ENCODE measurements at regions not wholly inside any gene's neighbourhood (a gene's known extent, or its start where the extent isn't known, plus 50 kb on each side); places are given as distances from the start of the nearest gene placed in this dataset.
"Not testable (repeated sequence)": the region's sequence is repeated elsewhere in the genome, so short reads cannot be mapped to it uniquely, and the experiment has no call there.

DNA sequence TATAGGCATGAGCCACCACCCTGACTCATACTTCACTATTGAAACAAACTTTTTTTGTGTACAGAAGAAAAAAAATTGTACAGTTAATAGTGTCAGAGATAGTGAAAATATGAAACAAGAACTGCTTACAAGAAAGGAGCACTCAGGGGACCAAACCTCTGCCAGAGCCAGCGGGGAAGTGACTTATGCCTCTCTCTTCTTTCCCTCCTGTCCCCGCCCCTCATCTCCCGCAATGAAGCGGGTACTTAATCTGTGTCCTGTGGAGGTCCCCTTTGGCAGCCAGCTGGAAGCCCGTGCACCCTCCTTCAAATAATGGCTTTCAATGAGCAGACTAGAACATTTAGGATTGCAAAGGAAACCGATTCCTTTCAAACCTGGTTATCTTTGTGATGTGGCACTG is 51.5 kb downstream of the PPIAL4A start:
- H3K9me3 Mint-ChIP-seq; H3K27me3 ChIP-seq (ENCODE audit: control insufficient read depth in 2 of 2, insufficient read depth in 2 of 2, low read length in 2 of 2); H3K36me3 Mint-ChIP-seq; H3K4me3 ChIP-seq (ENCODE audit: low read length); CTCF ChIA-PET; ATAC-seq; intact Hi-C loops (cut with micrococcal nuclease); H3K36me3 ChIP-seq (ENCODE audit: control insufficient read depth in 2 of 3, insufficient read depth in 3 of 3, low read length in 3 of 3); H3K9me3 ChIP-seq (ENCODE audit: control insufficient read depth in 2 of 3, low read length in 3 of 3); H3K27me3 Mint-ChIP-seq; POLR2A ChIA-PET; H3K4me1 ChIP-seq (ENCODE audit: control insufficient read depth in 2 of 2, insufficient read depth in 2 of 2, low read length in 2 of 2): not testable (repeated sequence)
- peak overlapping the region; percentile 95 for H3K27ac ChIP-seq (ENCODE audit: low read depth, low read length)
- peaks cover 5 to 38% (median 17%) of the 10 kb centered on the region in 7 donors for H3K4me1 Mint-ChIP-seq
- DNase-seq, result peak in 1 of 9 donors; percentile 29
- H3K27ac Mint-ChIP-seq, result peak overlapping the region; percentile 92 to 100 (median 100)
- H3K4me3 Mint-ChIP-seq, result peak overlapping the region; percentile 71 to 98 (median 92)

DNA sequence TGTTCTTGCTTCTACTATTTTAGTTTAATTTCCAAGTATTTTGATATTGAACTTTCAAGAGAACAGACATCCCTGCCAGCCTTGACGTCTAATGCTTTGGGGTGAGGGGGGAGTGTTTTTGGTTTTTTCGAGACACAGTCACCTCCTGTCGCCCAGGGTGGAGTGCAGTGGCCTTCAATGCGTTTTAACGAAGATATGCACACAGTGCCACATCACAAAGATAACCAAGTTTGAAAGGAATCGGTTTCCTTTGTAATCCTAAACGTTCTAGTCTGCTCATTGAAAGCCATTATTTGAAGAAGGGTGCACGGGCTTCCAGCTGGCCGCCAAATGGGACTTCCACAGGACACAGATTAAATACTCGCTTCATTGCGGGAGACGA is 52.3 kb downstream of the PPIAL4A start:
- peak overlapping the region; percentile 95 to 100 (median 100) for H3K27ac Mint-ChIP-seq
- H3K27ac ChIP-seq (ENCODE audit: low read depth, low read length), result peak overlapping the region; percentile 95
- intact Hi-C loops (cut with micrococcal nuclease), result not testable (repeated sequence)

DNA sequence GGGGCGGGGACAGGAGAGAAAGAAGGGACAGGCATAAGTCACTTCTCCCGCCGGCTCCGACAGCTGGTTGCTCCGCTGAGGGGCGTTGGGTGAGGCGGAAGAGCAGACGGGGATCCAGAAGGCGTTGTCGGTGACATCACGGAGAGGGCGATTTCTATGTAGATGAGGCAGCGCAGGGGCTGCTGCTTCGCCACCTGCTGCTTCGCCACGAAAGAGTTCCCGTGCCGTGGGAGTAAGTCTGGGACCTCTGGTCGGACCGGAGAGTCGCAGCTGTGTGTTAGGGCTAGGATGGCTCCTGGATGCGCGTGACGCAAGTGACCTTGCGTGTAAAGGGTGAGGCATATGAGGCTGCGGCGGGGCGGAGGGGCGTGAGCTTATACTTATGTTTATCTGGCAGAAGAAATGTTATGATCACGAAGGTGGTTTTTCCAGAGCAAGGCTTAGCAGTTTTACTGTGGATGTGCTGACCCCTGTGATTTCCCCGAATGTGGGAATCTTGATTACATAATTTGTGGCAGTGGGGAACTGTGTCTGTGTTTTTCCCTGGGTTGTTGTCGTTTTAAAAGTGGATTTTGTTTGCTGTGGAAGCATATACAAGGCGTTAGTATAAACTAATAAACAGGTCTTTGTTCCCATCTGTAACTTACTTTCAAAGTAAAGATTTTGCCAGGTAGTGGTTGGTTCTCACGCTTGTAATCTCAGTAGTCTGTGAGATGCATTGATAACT is 52.8 kb downstream of the PPIAL4A start:
- H3K9me3 ChIP-seq (ENCODE audit: control insufficient read depth in 2 of 3, low read length in 3 of 3); H3K4me1 ChIP-seq (ENCODE audit: control insufficient read depth in 2 of 2, insufficient read depth in 2 of 2, low read length in 2 of 2); H3K36me3 Mint-ChIP-seq; intact Hi-C loops (cut with micrococcal nuclease); CTCF ChIA-PET; H3K27me3 Mint-ChIP-seq; H3K27me3 ChIP-seq (ENCODE audit: control insufficient read depth in 2 of 2, insufficient read depth in 2 of 2, low read length in 2 of 2); H3K9me3 Mint-ChIP-seq; H3K36me3 ChIP-seq (ENCODE audit: control insufficient read depth in 2 of 3, insufficient read depth in 3 of 3, low read length in 3 of 3): not testable (repeated sequence)
- peak overlapping the region; percentile 66 for H3K4me3 ChIP-seq (ENCODE audit: low read length)
- POLR2A ChIA-PET, result interaction anchor here (1.0 kb wide), 1 partner anchor 91 kb away, joined by 7 read pairs; no protein-coding TSS in a partner anchor
- Mint-ChIP-seq H3K27ac (peak overlapping the region; percentile 95 to 100 (median 100)), H3K4me3 (peak overlapping the region; percentile 80 to 98 (median 94)), H3K4me1 (peaks cover 5 to 44% (median 17%) of the 10 kb centered on the region in 7 donors)
- DNase-seq, result peak; percentile 73 to 91 (median 84)
- peak; percentile 87 for ATAC-seq
- H3K27ac ChIP-seq (ENCODE audit: low read depth, low read length), result peak overlapping the region; percentile 95

More for the DNA sequence above, 52.3 kb downstream of the PPIAL4A start:
- H3K27me3 ChIP-seq (ENCODE audit: control insufficient read depth in 2 of 2, insufficient read depth in 2 of 2, low read length in 2 of 2); H3K4me1 ChIP-seq (ENCODE audit: control insufficient read depth in 2 of 2, insufficient read depth in 2 of 2, low read length in 2 of 2); H3K9me3 ChIP-seq (ENCODE audit: control insufficient read depth in 2 of 3, low read length in 3 of 3); H3K9me3 Mint-ChIP-seq; H3K36me3 Mint-ChIP-seq; H3K27me3 Mint-ChIP-seq; CTCF ChIA-PET; H3K36me3 ChIP-seq (ENCODE audit: control insufficient read depth in 2 of 3, insufficient read depth in 3 of 3, low read length in 3 of 3): not testable (repeated sequence)
- POLR2A ChIA-PET, result interaction anchor here (1.0 kb wide), 1 partner anchor 91 kb away, joined by 7 read pairs; no protein-coding TSS in a partner anchor
- Mint-ChIP-seq H3K4me3 (peak overlapping the region; percentile 80 to 98 (median 94)), H3K4me1 (peaks cover 5 to 39% (median 17%) of the 10 kb centered on the region in 7 donors)
- ATAC-seq, result peak; percentile 50
- DNase-seq, result peak in 6 of 9 donors; percentile 22 to 80 (median 76)
- peak overlapping the region; percentile 66 for H3K4me3 ChIP-seq (ENCODE audit: low read length)

DNA sequence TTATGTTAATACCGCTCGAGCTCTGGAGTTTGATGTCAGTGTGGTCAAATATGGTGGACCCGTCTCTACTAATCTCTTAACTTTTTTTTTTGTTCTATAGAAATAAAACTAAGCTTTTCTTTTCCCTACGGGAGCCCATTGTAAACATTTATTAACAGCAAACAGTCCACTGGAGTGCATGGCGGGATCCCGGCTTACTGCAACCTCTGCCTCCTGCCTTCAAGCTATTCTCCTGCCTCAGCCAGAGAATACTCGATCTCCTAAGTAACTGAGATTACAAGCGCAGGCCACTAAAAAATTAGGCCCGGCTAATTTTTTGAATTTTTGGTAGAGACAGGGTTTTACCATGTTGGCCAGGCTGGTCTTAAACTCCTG is 53.4 kb downstream of the PPIAL4A start:
- H3K36me3 ChIP-seq (ENCODE audit: control insufficient read depth in 2 of 3, insufficient read depth in 3 of 3, low read length in 3 of 3); H3K4me3 ChIP-seq (ENCODE audit: low read length); H3K9me3 Mint-ChIP-seq; CTCF ChIA-PET; H3K9me3 ChIP-seq (ENCODE audit: control insufficient read depth in 2 of 3, low read length in 3 of 3); H3K36me3 Mint-ChIP-seq; H3K4me1 ChIP-seq (ENCODE audit: control insufficient read depth in 2 of 2, insufficient read depth in 2 of 2, low read length in 2 of 2); H3K27me3 ChIP-seq (ENCODE audit: control insufficient read depth in 2 of 2, insufficient read depth in 2 of 2, low read length in 2 of 2); DNase-seq; ATAC-seq; intact Hi-C loops (cut with micrococcal nuclease); H3K27me3 Mint-ChIP-seq: not testable (repeated sequence)
- peak overlapping the region; percentile 95 for H3K27ac ChIP-seq (ENCODE audit: low read depth, low read length)
- Mint-ChIP-seq H3K4me3 (peak overlapping the region in 9 of 10 donors; percentile 80 to 98 (median 94)), H3K27ac (peak overlapping the region; percentile 95 to 100 (median 100)), H3K4me1 (peaks cover 7 to 45% (median 19%) of the 10 kb centered on the region in 7 donors)
- POLR2A ChIA-PET, result interaction anchor here (1.0 kb wide), 1 partner anchor 92 kb away, joined by 7 read pairs; no protein-coding TSS in a partner anchor

DNA sequence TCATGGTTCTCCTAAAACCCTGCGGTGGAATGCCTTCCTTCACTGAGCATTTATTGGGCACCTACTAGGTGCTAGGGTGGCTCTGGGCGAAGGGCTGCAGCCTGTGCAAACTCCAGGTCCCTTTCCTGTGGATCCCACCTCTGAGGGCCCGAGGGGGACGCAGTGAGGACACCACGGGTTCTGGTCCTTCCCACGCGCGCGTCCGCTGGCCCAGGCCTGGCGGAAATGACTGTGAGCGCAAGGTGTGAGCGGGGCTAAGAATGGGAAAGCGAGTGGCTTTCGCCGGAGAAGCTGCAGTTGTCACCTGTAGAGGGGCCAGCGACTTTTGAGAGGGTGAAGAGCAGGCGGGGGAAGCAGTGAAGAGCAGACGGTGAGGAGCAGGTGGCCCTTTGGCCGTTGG is 55.1 kb downstream of the PPIAL4A start:
- intact Hi-C loops (cut with micrococcal nuclease); H3K4me3 Mint-ChIP-seq; POLR2A ChIA-PET; H3K9me3 ChIP-seq (ENCODE audit: control insufficient read depth in 2 of 3, low read length in 3 of 3); H3K36me3 Mint-ChIP-seq; H3K27ac ChIP-seq (ENCODE audit: low read depth, low read length); H3K27me3 ChIP-seq (ENCODE audit: control insufficient read depth in 2 of 2, insufficient read depth in 2 of 2, low read length in 2 of 2); CTCF ChIA-PET; ATAC-seq; H3K4me3 ChIP-seq (ENCODE audit: low read length); H3K9me3 Mint-ChIP-seq; H3K27me3 Mint-ChIP-seq; H3K4me1 ChIP-seq (ENCODE audit: control insufficient read depth in 2 of 2, insufficient read depth in 2 of 2, low read length in 2 of 2); H3K36me3 ChIP-seq (ENCODE audit: control insufficient read depth in 2 of 3, insufficient read depth in 3 of 3, low read length in 3 of 3); DNase-seq: not testable (repeated sequence)
- Mint-ChIP-seq H3K27ac (peak overlapping the region in 3 of 9 donors; percentile 32 to 77 (median 32)), H3K4me1 (peaks cover 11 to 36% (median 23%) of the 10 kb centered on the region in 7 donors)

DNA sequence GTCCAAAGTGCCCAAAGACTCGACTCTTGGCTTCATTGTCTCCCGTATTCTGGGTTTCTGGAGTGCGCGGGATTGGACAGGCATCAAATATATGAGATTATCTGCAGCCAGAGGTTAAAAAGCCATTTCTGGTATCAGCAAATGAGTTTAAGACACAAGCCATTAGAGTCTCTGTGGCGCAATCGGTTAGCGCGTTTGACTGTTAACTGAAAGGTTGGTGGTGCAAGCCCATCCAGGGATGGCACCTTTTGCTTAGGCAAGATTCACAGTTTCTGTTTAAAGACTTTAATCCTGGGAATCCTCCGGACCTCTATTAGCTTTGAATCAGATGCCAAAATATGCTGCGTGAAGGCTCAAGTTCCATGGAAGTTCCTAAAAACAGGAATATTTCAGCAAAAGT is 55.6 kb downstream of the PPIAL4A start:
- ATAC-seq; DNase-seq; H3K27ac Mint-ChIP-seq; CTCF ChIA-PET; H3K4me3 Mint-ChIP-seq; intact Hi-C loops (cut with micrococcal nuclease); H3K27me3 ChIP-seq (ENCODE audit: control insufficient read depth in 2 of 2, insufficient read depth in 2 of 2, low read length in 2 of 2); H3K36me3 ChIP-seq (ENCODE audit: control insufficient read depth in 2 of 3, insufficient read depth in 3 of 3, low read length in 3 of 3); POLR2A ChIA-PET; H3K27ac ChIP-seq (ENCODE audit: low read depth, low read length); H3K9me3 Mint-ChIP-seq; H3K36me3 Mint-ChIP-seq; H3K27me3 Mint-ChIP-seq; H3K4me3 ChIP-seq (ENCODE audit: low read length); H3K9me3 ChIP-seq (ENCODE audit: control insufficient read depth in 2 of 3, low read length in 3 of 3); H3K4me1 ChIP-seq (ENCODE audit: control insufficient read depth in 2 of 2, insufficient read depth in 2 of 2, low read length in 2 of 2): not testable (repeated sequence)
- peaks cover 11 to 33% (median 23%) of the 10 kb centered on the region in 7 donors for H3K4me1 Mint-ChIP-seq

DNA sequence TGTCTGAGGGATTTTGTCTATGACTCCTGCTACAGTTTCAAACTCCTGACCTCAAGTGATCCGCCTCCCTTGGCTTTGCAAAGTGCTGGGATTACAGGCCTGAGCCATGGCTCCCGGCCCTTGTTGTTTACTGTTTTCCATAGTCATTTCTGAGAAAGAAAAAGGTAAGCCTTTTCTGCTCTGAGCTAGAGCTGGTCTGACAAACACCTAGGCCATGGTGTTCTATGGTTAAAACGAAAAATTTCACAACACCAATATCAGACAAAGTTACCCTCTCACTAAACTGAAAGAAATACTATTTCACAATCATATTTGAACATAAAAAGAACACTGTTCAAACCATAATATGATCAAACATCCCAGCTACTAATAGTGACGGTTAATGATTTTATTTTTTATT is 57.5 kb downstream of the PPIAL4A start:
- intact Hi-C loops (cut with micrococcal nuclease); H3K9me3 ChIP-seq (ENCODE audit: control insufficient read depth in 2 of 3, low read length in 3 of 3); POLR2A ChIA-PET; H3K9me3 Mint-ChIP-seq; H3K4me3 ChIP-seq (ENCODE audit: low read length); H3K27me3 ChIP-seq (ENCODE audit: control insufficient read depth in 2 of 2, insufficient read depth in 2 of 2, low read length in 2 of 2); H3K27me3 Mint-ChIP-seq; H3K4me1 ChIP-seq (ENCODE audit: control insufficient read depth in 2 of 2, insufficient read depth in 2 of 2, low read length in 2 of 2); DNase-seq; ATAC-seq; H3K36me3 ChIP-seq (ENCODE audit: control insufficient read depth in 2 of 3, insufficient read depth in 3 of 3, low read length in 3 of 3); H3K36me3 Mint-ChIP-seq; H3K27ac ChIP-seq (ENCODE audit: low read depth, low read length); H3K4me3 Mint-ChIP-seq; CTCF ChIA-PET: not testable (repeated sequence)
- Mint-ChIP-seq H3K27ac (peak overlapping the region in 6 of 9 donors; percentile 51 to 81 (median 66)), H3K4me1 (peaks cover 5 to 22% (median 12%) of the 10 kb centered on the region in 7 donors)
